GM19463 (cell line): ENCODE measurements at regions not wholly inside any gene's neighbourhood (a gene's known extent, or its start where the extent isn't known, plus 50 kb on each side); places are given as distances from the start of the nearest gene placed in this dataset.

Source experiments
- ATAC-seq: cut with Tn5 transposase; IDR thresholded peaks from one replicate; pipeline ENCODE4 v1.9.1; 2021; ENCODE audit warnings: mild to moderate bottlenecking, moderate library complexity; ENCODE audit not compliant: unreplicated experiment

GRCh38 chr2:15803543-15804245, 136.7 kb upstream of the MYCN start:
- ATAC-seq: no peak

- ATAC-seq: no peak
Measured at GRCh38 chr2:15804246-15804619, 136.1 kb upstream of the MYCN start.

DNA sequence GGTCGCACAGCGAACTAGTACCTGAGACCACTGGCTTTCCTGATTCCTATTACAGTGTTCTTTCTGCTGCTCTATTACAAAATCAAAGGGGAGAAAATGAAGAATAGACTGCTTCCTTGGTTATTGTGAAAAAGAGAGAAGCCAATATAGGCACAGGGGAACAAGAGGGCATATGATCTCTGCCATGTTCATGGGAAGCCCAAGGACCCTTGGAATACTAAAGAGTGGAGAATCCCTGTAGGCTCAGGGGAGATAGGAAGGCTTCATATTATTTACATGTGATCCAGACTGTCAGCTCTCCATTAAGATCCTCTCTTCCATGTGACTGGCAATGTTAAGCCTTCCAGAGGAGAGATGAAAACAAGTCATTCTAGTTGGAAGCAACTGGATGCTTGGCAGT, 135.7 kb upstream of the MYCN start:
- ATAC-seq: no peak

GRCh38 chr2:15805206-15805605, 135.1 kb upstream of the MYCN start:
- ATAC-seq: no peak

- ATAC-seq: no peak
Measured at GRCh38 chr2:15805772-15806171, 134.6 kb upstream of the MYCN start.

GRCh38 chr2:15806801-15807417, 133.4 kb upstream of the MYCN start:
- no peak for ATAC-seq

DNA sequence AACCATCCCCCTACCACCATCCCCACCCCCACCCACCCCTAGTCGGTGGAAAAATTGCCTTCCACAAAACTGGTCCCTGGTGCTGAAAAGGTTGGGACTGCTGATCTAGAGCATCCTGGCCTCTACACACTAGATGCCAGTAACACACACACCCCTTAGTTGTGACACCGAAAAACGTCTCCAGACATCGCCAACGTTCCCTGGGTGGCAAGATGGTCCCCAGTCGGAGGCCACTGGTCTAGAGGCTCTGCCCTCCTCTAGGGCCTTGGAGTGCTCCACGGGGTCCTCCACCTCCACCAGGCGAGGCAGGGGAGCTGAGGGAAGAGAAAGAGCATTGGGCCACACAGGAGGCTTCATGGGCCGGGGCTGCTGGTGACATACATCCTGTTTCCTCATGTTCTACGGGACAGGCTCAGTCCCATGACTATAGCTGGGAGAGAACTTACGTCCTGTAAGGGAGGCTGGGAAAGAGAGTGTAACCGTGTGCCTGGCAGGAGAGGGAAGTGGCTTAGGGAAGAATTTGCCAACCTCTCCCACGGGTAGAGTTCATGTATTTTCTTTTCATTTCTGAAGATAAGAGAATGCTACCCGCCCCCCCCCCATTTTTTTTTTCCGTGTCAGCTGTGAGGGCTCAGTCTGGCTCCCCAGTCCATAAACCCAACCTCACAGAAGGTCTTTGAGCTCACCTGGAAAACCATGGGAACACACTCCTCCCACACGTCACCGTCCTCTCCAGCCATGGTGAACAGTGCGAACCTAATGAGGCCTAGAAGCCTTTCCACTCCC, 132.7 kb upstream of the MYCN start:
- no peak for ATAC-seq

DNA sequence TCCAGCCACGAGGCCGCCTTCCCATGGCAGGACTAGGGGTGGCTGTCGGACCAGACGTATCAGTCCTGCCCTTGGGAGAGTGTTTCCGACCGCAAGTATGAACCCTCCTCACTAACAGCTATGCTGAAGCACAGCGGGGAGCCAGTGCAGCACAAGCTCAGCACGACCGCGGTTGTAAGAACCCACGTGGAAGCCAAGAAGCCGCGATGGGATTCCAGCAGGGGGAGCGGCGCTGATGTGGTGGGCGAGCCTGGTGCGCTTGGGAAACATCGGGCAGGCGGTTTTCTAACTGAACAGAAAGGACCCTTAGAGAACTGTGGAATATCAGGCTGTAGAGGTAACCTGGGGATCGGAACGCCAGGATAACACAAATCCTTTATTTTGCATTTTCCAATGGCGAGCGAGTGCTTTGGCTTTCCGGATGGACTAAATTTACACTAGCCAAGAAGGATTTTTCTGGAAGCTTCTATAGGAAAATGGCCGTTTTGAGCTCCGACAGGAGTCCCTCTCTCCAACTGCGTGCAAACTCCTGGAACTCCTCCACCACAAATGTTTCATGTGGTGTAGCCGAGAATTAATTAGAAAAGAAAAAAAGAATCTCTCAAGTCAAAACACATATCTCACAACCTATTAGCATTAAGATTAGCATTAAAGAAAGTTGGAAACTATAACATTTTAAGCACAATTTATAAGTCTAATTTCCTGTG, 132.0 kb upstream of the MYCN start:
- no peak for ATAC-seq

- no peak for ATAC-seq
Measured at GRCh38 chr2:15808944-15809343, 131.4 kb upstream of the MYCN start.

DNA sequence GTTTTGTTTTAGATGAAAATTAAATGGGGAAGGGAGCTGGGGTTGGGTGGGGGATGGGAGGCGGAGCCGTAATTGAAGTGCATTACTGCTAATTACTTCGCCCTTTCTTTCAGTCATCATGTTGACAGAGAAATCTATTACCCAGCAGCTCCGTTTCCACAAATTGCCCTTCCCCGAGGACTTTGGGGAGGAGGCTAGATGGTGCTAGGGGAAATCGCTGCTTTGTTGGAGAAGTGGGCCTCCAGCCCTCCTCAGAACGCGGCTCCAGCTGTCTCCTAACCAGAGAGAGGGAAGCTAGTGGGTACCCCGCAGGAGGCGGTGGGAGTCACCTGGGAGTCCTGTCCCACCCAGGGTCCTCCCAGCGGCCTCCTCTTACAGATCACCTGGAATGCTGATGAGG, 130.9 kb upstream of the MYCN start:
- no peak for ATAC-seq

DNA sequence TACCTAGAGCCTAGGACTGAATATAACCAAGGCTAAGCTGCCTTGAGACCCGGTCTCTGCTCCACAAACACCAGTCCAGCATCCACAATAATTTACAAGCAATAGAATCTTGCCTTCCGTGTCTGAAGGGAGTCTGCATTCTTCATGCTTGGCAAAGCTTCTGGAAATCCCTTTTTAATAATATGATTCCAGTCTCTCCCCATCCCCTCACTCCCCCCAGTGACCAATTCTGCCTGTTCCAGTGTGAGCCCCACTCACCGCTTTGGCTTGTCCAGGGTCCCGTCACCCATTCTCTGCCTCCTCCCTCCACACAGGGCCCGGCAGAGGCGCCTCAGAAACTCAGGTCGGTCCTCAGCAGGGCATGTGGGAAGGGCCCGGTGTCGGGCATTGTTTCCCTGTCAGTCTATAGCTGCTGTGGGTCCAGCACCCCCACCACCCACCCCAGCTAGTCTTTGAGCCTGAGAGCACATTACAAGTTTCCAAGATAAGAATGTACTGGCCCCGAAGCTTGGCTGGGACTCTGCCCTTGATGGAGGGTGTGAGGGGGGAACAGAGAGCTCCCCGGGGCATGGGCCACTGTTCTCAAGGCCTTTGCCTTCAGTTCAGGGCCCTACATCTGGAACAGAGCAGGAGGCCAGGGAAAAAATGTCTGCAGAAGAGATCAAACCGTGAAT, 129.7 kb upstream of the MYCN start:
- ATAC-seq: no peak

DNA sequence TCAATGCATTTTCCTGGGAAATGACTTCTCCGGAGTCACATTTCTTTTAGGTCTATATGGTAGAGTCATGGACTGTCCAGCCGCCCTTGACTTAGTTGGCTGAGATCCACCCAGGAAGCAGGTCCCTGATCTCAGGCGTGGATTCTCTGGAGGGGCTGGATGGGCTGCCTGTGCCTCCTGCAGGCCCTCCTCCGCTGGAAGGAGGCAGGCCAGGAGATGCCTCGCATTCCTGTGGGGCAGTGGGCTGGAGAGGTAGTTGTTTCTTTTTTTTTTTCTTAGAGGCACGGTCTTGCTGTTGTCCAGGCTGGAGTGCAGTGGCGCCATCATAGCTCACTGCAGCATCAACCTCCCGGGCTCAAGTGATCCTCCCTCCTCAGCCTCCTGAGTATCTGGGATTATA, 129.0 kb upstream of the MYCN start:
- no peak for ATAC-seq

DNA sequence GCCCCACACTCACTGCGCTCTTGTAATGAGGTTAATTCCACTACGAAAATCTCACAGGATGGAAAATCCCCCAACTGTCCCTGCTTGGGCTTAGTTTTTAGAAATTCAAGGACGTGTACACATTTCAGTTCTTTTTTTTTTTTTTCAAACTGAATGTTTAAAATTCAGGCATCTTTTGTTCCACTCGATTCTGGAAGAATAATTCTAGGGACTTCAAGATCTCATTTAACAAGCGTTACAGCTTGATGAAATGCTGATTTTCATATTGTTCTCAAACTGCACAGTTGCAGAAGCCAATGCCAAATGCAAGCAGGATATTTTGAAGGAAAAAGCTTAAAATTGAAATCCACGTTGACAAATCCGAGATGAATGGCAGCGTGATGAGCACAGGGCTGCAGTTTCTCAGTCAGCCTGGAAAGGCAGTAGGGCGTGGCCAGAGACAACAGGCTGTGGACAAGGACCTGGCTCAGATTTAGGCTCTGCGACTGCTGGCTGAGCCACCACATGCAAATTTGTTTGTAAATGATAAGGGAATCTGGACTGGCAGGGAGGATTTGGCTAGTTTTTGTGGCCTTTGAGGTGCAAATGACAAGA, 128.1 kb upstream of the MYCN start:
- no peak for ATAC-seq

DNA sequence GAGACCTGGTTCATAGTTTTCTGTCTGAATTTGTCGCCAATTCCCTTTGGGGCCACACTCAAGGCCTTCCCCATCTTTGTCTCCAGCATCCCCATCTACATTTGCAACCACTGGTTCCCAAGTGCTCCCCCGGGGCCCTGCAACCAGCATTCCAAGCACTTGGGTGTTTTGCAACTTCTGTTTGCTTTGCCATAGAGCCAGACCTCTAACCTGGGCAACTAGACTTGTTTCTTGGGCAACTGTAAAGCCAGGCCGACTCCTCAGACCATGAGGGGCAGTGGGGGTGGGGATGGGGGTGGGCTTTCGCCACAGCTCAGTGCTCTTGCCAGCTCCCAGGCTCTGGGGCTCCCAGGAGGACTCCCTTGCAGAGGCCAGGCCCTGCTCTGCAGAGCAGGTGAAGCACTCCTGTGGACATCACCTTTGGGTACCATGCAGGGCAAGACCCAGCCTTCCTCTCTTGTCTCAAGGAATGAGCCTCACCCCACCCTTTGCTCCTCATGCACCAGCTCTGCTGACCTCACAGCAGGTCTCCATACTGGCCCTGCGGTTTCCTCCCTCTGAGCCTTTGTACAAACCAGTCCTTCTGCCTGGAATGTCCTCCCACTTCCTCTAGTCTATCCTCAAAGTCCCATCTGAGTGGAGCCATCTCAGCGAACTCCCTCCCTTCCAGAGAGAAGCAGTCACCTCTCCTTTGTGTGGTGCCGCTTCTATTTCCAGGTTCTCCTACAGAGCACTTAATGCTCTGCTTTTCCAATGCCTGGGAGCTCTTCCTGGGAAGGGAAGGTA, 126.7 kb upstream of the MYCN start:
- no peak for ATAC-seq

DNA sequence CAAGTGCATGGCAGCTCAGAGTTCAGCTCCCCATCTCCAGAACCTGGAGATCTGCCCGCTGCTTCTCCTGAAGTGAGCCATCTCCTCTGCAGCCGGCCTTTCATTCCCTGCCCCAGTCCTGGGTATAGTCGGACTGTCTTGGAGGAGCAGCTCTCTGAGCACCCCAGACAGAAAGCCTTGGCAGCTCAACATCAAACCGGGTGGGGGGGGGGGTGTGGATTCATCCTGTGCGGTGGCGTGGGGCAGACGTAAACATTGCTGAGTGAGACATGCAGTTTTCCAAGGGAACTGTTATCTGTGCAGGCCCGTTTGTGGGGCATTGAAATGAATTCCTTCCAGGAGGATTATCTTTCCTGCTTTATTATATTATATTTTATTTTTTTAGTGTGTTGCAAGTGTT, 125.9 kb upstream of the MYCN start:
- ATAC-seq: no peak

- ATAC-seq: no peak
Measured at GRCh38 chr2:15814946-15815345, 125.4 kb upstream of the MYCN start.

GRCh38 chr2:15816226-15816625, 124.1 kb upstream of the MYCN start:
- ATAC-seq: no peak

DNA sequence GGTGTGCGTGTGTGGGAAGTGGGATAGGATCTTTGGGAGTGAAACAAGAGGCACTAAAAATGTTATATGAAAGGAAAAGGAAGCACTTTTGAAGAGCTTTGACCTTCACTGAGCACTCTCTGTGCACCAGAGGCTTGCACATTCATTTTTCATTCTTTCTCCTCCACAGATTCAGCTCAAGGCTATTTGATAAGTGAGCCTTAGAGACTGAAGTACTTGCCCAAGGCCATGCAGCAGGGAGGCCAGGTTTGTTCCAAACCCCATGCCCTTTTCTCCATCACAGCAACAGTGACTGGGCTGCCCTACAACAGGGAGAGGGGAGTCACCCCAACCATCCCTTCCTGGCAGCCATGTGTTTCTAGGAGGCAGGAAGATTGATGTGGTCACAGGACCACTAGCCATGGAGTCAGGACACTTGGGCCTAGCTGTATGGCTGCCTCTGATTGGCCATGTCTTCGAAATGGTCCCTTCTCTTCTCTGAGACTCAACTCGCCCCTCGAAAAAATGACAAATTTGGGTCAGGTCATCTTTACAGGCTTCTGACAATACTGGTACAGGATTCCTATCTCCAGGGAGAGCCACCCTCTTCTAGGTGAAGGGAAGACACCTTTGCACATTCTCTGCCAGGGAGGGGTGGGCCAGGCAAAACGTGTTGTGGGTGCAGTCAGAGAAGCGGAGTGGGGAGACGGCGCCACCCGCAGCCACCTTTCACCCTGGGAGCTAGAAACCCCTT, 123.5 kb upstream of the MYCN start:
- ATAC-seq: no peak

DNA sequence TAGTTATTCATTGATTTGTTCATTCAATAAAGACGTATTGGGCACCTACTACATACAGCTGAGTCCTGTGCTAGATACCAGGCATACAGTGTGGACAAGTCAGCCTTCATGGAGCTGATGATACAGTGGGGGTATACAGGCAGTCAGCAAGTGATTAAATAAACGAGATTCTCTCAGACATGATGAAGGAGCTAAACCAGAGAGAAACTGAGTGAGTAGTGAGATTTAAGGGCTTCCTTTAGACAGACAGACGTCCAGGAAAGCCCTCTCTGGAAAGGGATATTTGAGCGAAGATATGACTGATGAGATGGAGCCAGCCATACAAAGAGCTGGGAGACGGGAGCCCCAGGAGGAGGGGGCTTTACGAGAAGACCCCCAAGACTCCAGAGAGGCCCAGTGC, 122.6 kb upstream of the MYCN start:
- ATAC-seq: no peak
